H1 (cell line): ENCODE measurements at regions not wholly inside any gene's neighbourhood (a gene's known extent, or its start where the extent isn't known, plus 50 kb on each side); places are given as distances from the start of the nearest gene placed in this dataset.

ENCODE experiments used
- CTCF ChIA-PET: fragments of 300-600 bp; sonication (Branson Sonifier 250); formaldehyde crosslinking; loops from one replicate; lab custom pipeline; 2021; ENCODE audit not compliant: partially characterized antibody; lab: Charles Lee
- POLR2A ChIA-PET: fragments of 300-600 bp; sonication (Branson Sonifier 250); formaldehyde crosslinking; loops from one replicate; lab custom pipeline; 2021; ENCODE audit warnings: inconsistent platforms; ENCODE audit not compliant: partially characterized antibody; lab: Charles Lee
- DNase-seq, 2 experiments: peaks; one replicate each; pipeline versions ENCODE4 v3.0.0 to v3.0.0-alpha.2; 2010 to 2022; ENCODE audit warnings: low spot score in 2 of 2, low read depth in 1 of 2, mixed read lengths in 1 of 2
- FAIRE-seq: peaks from 2 replicates; lab custom pipeline; 2011; peaks lifted over from hg19 to GRCh38; lab: Jason Lieb, UNC
- H2AFZ ChIP-seq: 2 replicates; pipeline ENCODE4 v1.8.1; 2012; ENCODE audit warnings: low read length, inconsistent platforms
- H2AK5ac ChIP-seq: 2 replicates; pipeline ENCODE4 v1.6.1; 2013; ENCODE audit warnings: low read depth, low read length
- H2BK120ac ChIP-seq: replicated peaks from 2 replicates; pipeline ENCODE3; 2013; ENCODE audit warnings: low read depth, low read length, inconsistent platforms
- H2BK12ac ChIP-seq: 2 replicates; pipeline ENCODE4 v1.6.1; 2013; ENCODE audit warnings: low read depth, low read length
- H2BK15ac ChIP-seq: 2 replicates; pipeline ENCODE4 v1.6.1; 2013; ENCODE audit warnings: low read length
- H2BK20ac ChIP-seq: 2 replicates; pipeline ENCODE4 v1.6.1; 2013; ENCODE audit warnings: low read length
- H2BK5ac ChIP-seq: 2 replicates; pipeline ENCODE4 v1.6.1; 2013; ENCODE audit warnings: low read depth, low read length
- H3K14ac ChIP-seq: 2 replicates; pipeline ENCODE4 v1.6.1; 2013; ENCODE audit warnings: inconsistent platforms; ENCODE audit not compliant: insufficient read length
- H3K18ac ChIP-seq: 2 replicates; pipeline ENCODE4 v1.6.1; 2013; ENCODE audit warnings: low read length; ENCODE audit errors: extremely low read depth
- H3K23ac ChIP-seq: 2 replicates; pipeline ENCODE4 v1.6.1; 2013; ENCODE audit warnings: inconsistent platforms; ENCODE audit not compliant: insufficient read length
- H3K23me2 ChIP-seq: 2 replicates; pipeline ENCODE4 v1.6.1; 2013; ENCODE audit warnings: low read depth, low read length
- H3K27ac ChIP-seq: 2 replicates; pipeline ENCODE4 v1.6.1; 2011; ENCODE audit warnings: low read depth, low read length, inconsistent platforms
- H3K27me3 ChIP-seq, 4 experiments: replicated peaks in 1 of 4; 1 replicate in 1 of 4; 2 replicates in 3 of 4; pipeline versions ENCODE4 v1.6.1 to v1.8.1; 2011 to 2013; ENCODE audit warnings: low read length in 3 of 4, mild to moderate bottlenecking in 3 of 4, inconsistent platforms in 2 of 4, mixed read lengths in 2 of 4, moderate library complexity in 1 of 4; ENCODE audit not compliant: control insufficient read depth in 3 of 4, insufficient read depth in 3 of 4; ENCODE audit errors: extremely low read depth in 1 of 4
- H3K36me3 ChIP-seq, 4 experiments: 2 replicates each; pipeline versions ENCODE4 v1.6.1 to v1.8.1; 2011 to 2013; ENCODE audit warnings: mild to moderate bottlenecking in 4 of 4, low read length in 3 of 4, moderate library complexity in 2 of 4, control low read depth in 1 of 4, inconsistent platforms in 1 of 4; ENCODE audit not compliant: insufficient read depth in 4 of 4, control insufficient read depth in 2 of 4
- H3K4ac ChIP-seq: replicated peaks from 2 replicates; pipeline ENCODE3; 2013; ENCODE audit warnings: low read length, low read depth, mixed read lengths, inconsistent platforms; ENCODE audit not compliant: insufficient read length
- H3K4me1 ChIP-seq, 4 experiments: replicated peaks in 1 of 4; 1 replicate in 1 of 4; 2 replicates in 3 of 4; pipeline versions ENCODE4 v1.6.1 to v1.8.1; 2011 to 2013; ENCODE audit warnings: low read length in 3 of 4, inconsistent platforms in 2 of 4, mixed read lengths in 1 of 4; ENCODE audit not compliant: insufficient read depth in 4 of 4, control insufficient read depth in 3 of 4
- H3K4me2 ChIP-seq, 2 experiments: 2 replicates each; pipeline versions ENCODE4 v1.6.1 to v1.8.1; 2011 to 2013; ENCODE audit warnings: low read depth in 2 of 2, low read length in 2 of 2, control low read depth in 1 of 2, inconsistent platforms in 1 of 2, mild to moderate bottlenecking in 1 of 2; ENCODE audit not compliant: insufficient read depth in 1 of 2
- H3K4me3 ChIP-seq, 4 experiments: fragments of 200-600, 300-600 bp in 1 of 4; sonication (generic), shearing (Covaris generic), sonication (Bioruptor Twin) in 1 of 4; 2 replicates each; pipeline versions ENCODE4 v1.5.1 to v1.8.1; 2011 to 2016; ENCODE audit warnings: low read length in 4 of 4, low read depth in 3 of 4, control low read depth in 2 of 4, inconsistent platforms in 2 of 4, mild to moderate bottlenecking in 2 of 4, mixed read lengths in 1 of 4, moderate library complexity in 1 of 4; ENCODE audit not compliant: insufficient read depth in 2 of 4; ENCODE audit errors: extremely low read depth in 1 of 4
- H3K56ac ChIP-seq: replicated peaks from 2 replicates; pipeline ENCODE3; 2013; ENCODE audit warnings: low read depth, mild to moderate bottlenecking, mixed read lengths, low read length, inconsistent platforms; ENCODE audit not compliant: insufficient read length
- H3K79me1 ChIP-seq: 2 replicates; pipeline ENCODE4 v1.6.1; 2013; ENCODE audit warnings: low read depth, low read length, control low read depth
- H3K79me2 ChIP-seq, 2 experiments: 2 replicates each; pipeline versions ENCODE4 v1.6.1 to v1.8.1; 2012 to 2013; ENCODE audit warnings: low read length in 2 of 2, mild to moderate bottlenecking in 2 of 2, inconsistent platforms in 1 of 2; ENCODE audit not compliant: insufficient read depth in 2 of 2, control insufficient read depth in 1 of 2
- H3K9ac ChIP-seq, 4 experiments: replicated peaks in 1 of 4; 1 replicate in 1 of 4; 2 replicates in 3 of 4; pipeline versions ENCODE4 v1.6.1 to v1.8.1; 2011 to 2013; ENCODE audit warnings: low read depth in 3 of 4, low read length in 3 of 4, control low read depth in 2 of 4, mild to moderate bottlenecking in 2 of 4, moderate library complexity in 2 of 4, inconsistent platforms in 1 of 4; ENCODE audit errors: extremely low read depth in 1 of 4
- H3K9me3 ChIP-seq, 2 experiments: 2 replicates each; pipeline versions ENCODE4 v1.6.1 to v1.8.1; 2012 to 2013; ENCODE audit warnings: mild to moderate bottlenecking in 2 of 2, moderate library complexity in 2 of 2, control low read depth in 1 of 2, inconsistent platforms in 1 of 2, low read depth in 1 of 2, low read length in 1 of 2, mixed read lengths in 1 of 2; ENCODE audit not compliant: insufficient read depth in 2 of 2
- H4K20me1 ChIP-seq, 2 experiments: replicated peaks in 1 of 2; 2 replicates each; pipeline versions ENCODE3 to v1.8.1; 2011 to 2013; ENCODE audit warnings: inconsistent platforms in 2 of 2, low read length in 2 of 2, mild to moderate bottlenecking in 1 of 2; ENCODE audit not compliant: insufficient read depth in 2 of 2, control insufficient read depth in 1 of 2
- H4K5ac ChIP-seq: 2 replicates; pipeline ENCODE4 v1.6.1; 2013; ENCODE audit warnings: low read length, low read depth, mixed read lengths, inconsistent platforms; ENCODE audit not compliant: insufficient read length
- H4K8ac ChIP-seq: 2 replicates; pipeline ENCODE4 v1.8.0; 2013; ENCODE audit warnings: mild to moderate bottlenecking, moderate library complexity, low read length, inconsistent platforms; ENCODE audit not compliant: insufficient read depth; ENCODE audit errors: extremely low read depth
- H4K91ac ChIP-seq: replicated peaks from 2 replicates; pipeline ENCODE3; 2013; ENCODE audit warnings: low read length, mixed read lengths, inconsistent platforms; ENCODE audit not compliant: insufficient read length
- BACH1 ChIP-seq: IDR thresholded peaks from 2 replicates; pipeline ENCODE4 v1.6.1; 2012; ENCODE audit warnings: low read length, improper control_type of control experiment
- CHD2 ChIP-seq: IDR thresholded peaks from 2 replicates; pipeline ENCODE4 v1.6.1; 2012; ENCODE audit warnings: low read length, improper control_type of control experiment
- EZH2 ChIP-seq: fragments of 200-600 bp; sonication (generic); IDR thresholded peaks from 2 replicates; pipeline ENCODE4 v1.7.1; 2012; ENCODE audit warnings: low read depth, mild to moderate bottlenecking, moderate library complexity, low read length, inconsistent platforms; ENCODE audit not compliant: severe bottlenecking
- GABPA ChIP-seq: IDR thresholded peaks from 2 replicates; pipeline ENCODE4 v1.6.1; 2011; ENCODE audit warnings: mild to moderate bottlenecking, low read length, moderate library complexity, borderline replicate concordance; ENCODE audit not compliant: insufficient read depth
- HDAC2 ChIP-seq, 2 experiments: fragments of 300-600 bp in 1 of 2; sonication (generic) in 1 of 2; IDR thresholded peaks; 2 replicates each; pipeline ENCODE4 v1.6.1; 2011 to 2012; ENCODE audit warnings: low read depth in 2 of 2, low read length in 2 of 2, mild to moderate bottlenecking in 2 of 2, moderate library complexity in 2 of 2, borderline replicate concordance in 1 of 2, inconsistent platforms in 1 of 2
- SIN3A ChIP-seq, 2 experiments: IDR thresholded peaks in 1 of 2; conservative IDR thresholded peaks in 1 of 2; 2 replicates each; pipeline ENCODE4 v1.6.1; 2011 to 2012; ENCODE audit warnings: low read length in 2 of 2, improper control_type of control experiment in 1 of 2, low read depth in 1 of 2, mild to moderate bottlenecking in 1 of 2
- TCF12 ChIP-seq: IDR thresholded peaks from 2 replicates; pipeline ENCODE4 v1.6.1; 2011; ENCODE audit warnings: low read depth, mild to moderate bottlenecking, low read length
- TEAD4 ChIP-seq: IDR thresholded peaks from 2 replicates; pipeline ENCODE4 v1.6.1; 2012; ENCODE audit warnings: low read depth, low read length, inconsistent platforms, mixed read lengths
- ZNF274 ChIP-seq: IDR thresholded peaks from 2 replicates; pipeline ENCODE4 v1.7.0; 2012; ENCODE audit warnings: low read length, borderline replicate concordance; ENCODE audit errors: extremely low read depth
- WGBS, 2 experiments: shearing (Covaris generic) in 1 of 2; methylation state at CpG; one replicate each; pipeline versions ENCODE4 v1.1.6 to v1.1.7; 2013 to 2015; ENCODE audit warnings: low lambda C conversion rate in 2 of 2, mixed read lengths in 2 of 2, inconsistent platforms in 1 of 2, low coverage in 1 of 2, missing lambda C conversion rate in 1 of 2; ENCODE audit not compliant: insufficient replicate concordance in 2 of 2, insufficient coverage in 1 of 2, insufficient read length in 1 of 2; ENCODE audit errors: extremely low coverage in 1 of 2, missing lambda C conversion rate in 1 of 2; 5-methylcytosine and 5-hydroxymethylcytosine counted together

- H3K23me2 ChIP-seq = no peaks in the 10 kb centered on the region
- FAIRE-seq (no peak), DNase-seq (no peak)
- H4K5ac ChIP-seq = no peak overlapping the region
- no peak overlapping the region for H3K27ac ChIP-seq
- H3K4me2 ChIP-seq = no peak overlapping the region
- H2AFZ ChIP-seq = no peak overlapping the region
- no peak overlapping the region for H2BK15ac ChIP-seq
- no peak overlapping the region for H3K23ac ChIP-seq
- H3K27me3 ChIP-seq = no peaks in the 10 kb centered on the region
- no peak overlapping the region for H4K8ac ChIP-seq
- 81% methylated on average over 1 of the region's 1 CpG; no CpG with 5 or more reads in 1 of the 2 experiments for WGBS, 2 experiments
- peaks cover 0 to 3% of the 10 kb centered on the region in 2 experiments; a peak in 1 of 4 replicates for H3K9me3 ChIP-seq
- H3K4me3 ChIP-seq = no peak overlapping the region
- H2BK20ac ChIP-seq = no peak overlapping the region
- no peak overlapping the region for H2BK12ac ChIP-seq
- no peaks in the 10 kb centered on the region for H3K79me1 ChIP-seq
- H3K18ac ChIP-seq = no peak overlapping the region
- peaks cover 0 to 4% (median 0%) of the 10 kb centered on the region in 4 experiments; a peak in 1 of 7 replicates for H3K4me1 ChIP-seq
- H3K36me3 ChIP-seq = no peaks in the 10 kb centered on the region
- H3K9ac ChIP-seq = no peak overlapping the region
- no peak overlapping the region for H2BK5ac ChIP-seq
- no peak overlapping the region for H2BK120ac ChIP-seq
- POLR2A ChIA-PET = no interaction called here
- no peak overlapping the region for H2AK5ac ChIP-seq
- TF ChIP-seq EZH2 (no peak), GABPA (no peak), HDAC2 (IDR thresholded peaks at IDR 0.05; ENCODE audit: borderline replicate concordance in 1 of 2, low read depth in 2 of 2, low read length in 2 of 2) (no peak), TEAD4 (no peak), TCF12 (no peak), SIN3A (conservative IDR thresholded peaks at IDR 0.05 in 1 of 2, IDR thresholded peaks at IDR 0.05 in 1 of 2; ENCODE audit: low read depth in 1 of 2, low read length in 2 of 2) (no peak), ZNF274 (no peak), CHD2 (no peak), BACH1 (no peak)
- no peaks in the 10 kb centered on the region for H3K79me2 ChIP-seq
- H4K91ac ChIP-seq = no peak overlapping the region
- no peak overlapping the region for H3K14ac ChIP-seq
- CTCF ChIA-PET = interaction anchor here (0.9 kb wide), 1 partner anchor 10 kb away, joined by 3 read pairs; no protein-coding TSS in a partner anchor
- no peak overlapping the region for H3K56ac ChIP-seq
- no peaks in the 10 kb centered on the region for H4K20me1 ChIP-seq
- no peak overlapping the region for H3K4ac ChIP-seq
Observed at GRCh38 chr5:44909004-44909403, 100.3 kb downstream of the MRPS30 start.
